ENCODE measurements at regions not wholly inside any gene's neighbourhood (a gene's known extent, or its start where the extent isn't known, plus 50 kb on each side); places are given as distances from the start of the nearest gene placed in this dataset.
A peak's percentile ranks its signal among the peaks of the same experiment; 100 is the strongest.

DNA sequence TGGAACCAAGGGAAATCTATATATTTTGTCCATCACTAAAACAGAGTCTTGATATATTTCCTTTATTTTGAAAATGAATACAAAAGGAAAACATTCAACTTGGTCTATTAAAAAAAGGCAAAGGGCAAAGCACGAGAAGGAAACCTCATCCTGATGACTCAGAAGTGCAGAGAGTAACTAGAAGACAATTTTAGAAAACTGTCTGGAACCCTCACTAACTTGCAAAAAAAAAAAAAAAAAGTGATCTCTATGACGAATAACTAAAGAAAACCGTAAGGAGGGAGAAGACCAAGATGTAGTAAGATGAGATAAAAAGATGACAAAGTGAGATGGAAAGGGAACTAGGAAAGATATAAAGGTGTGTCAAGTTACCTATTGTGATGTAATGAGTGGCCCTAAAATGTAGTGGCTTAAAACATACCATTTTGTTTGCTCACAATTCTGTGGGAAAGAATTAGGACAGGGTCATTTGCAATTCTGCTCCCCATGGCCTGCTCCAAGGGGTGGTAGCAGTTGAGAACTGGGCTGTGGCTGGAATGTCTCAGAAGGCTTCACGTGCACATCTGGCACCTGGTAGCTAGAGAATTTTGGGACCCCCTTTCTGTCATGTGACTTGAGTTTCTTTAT is 303.0 kb downstream of the DYSF start:
- no peaks in the 10 kb centered on the region for H3K9me3 ChIP-seq (replicated peaks; ENCODE audit: control insufficient read depth, insufficient read depth, low read depth, low read length)
- no peak for ATAC-seq
- in situ Hi-C loops (cut with MboI): no loop called here
- no peaks in the 10 kb centered on the region for H3K79me2 ChIP-seq (ENCODE audit: control insufficient read depth, insufficient read depth, low read length)
- no peak for FAIRE-seq
- BruUV-seq (replicated peaks): no TSS peak
- H3K4me3 ChIP-seq: no peak overlapping the region
- TF ChIP-seq, protein P1, sequence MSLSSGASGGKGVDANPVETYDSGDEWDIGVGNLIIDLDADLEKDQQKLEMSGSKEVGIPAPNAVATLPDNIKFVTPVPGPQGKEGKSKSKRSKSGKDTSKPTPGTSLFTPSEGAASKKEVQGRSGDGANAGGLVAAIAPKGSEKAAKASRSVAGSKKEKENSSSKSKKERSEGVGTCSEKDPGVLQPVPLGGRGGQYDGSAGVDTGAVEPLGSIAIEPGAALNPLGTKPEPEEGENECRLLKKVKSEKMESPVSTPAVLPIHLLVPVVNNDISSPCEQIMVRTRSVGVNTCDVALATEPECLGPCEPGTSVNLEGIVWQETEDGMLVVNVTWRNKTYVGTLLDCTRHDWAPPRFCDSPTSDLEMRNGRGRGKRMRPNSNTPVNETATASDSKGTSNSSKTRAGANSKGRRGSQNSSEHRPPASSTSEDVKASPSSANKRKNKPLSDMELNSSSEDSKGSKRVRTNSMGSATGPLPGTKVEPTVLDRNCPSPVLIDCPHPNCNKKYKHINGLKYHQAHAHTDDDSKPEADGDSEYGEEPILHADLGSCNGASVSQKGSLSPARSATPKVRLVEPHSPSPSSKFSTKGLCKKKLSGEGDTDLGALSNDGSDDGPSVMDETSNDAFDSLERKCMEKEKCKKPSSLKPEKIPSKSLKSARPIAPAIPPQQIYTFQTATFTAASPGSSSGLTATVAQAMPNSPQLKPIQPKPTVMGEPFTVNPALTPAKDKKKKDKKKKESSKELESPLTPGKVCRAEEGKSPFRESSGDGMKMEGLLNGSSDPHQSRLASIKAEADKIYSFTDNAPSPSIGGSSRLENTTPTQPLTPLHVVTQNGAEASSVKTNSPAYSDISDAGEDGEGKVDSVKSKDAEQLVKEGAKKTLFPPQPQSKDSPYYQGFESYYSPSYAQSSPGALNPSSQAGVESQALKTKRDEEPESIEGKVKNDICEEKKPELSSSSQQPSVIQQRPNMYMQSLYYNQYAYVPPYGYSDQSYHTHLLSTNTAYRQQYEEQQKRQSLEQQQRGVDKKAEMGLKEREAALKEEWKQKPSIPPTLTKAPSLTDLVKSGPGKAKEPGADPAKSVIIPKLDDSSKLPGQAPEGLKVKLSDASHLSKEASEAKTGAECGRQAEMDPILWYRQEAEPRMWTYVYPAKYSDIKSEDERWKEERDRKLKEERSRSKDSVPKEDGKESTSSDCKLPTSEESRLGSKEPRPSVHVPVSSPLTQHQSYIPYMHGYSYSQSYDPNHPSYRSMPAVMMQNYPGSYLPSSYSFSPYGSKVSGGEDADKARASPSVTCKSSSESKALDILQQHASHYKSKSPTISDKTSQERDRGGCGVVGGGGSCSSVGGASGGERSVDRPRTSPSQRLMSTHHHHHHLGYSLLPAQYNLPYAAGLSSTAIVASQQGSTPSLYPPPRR (CRISPR knock-in tag; IDR thresholded peaks at IDR 0.05; ENCODE audit: borderline replicate concordance): no peak
- TF ChIP-seq, protein P2, sequence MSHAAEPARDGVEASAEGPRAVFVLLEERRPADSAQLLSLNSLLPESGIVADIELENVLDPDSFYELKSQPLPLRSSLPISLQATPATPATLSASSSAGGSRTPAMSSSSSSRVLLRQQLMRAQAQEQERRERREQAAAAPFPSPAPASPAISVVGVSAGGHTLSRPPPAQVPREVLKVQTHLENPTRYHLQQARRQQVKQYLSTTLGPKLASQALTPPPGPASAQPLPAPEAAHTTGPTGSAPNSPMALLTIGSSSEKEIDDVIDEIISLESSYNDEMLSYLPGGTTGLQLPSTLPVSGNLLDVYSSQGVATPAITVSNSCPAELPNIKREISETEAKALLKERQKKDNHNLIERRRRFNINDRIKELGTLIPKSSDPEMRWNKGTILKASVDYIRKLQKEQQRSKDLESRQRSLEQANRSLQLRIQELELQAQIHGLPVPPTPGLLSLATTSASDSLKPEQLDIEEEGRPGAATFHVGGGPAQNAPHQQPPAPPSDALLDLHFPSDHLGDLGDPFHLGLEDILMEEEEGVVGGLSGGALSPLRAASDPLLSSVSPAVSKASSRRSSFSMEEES (CRISPR knock-in tag; IDR thresholded peaks at IDR 0.05): peak; percentile 17; the same call in 1 of the 2 replicates
- ChIA-PET POLR2A (interaction anchor here (0.7 kb wide), 1 partner anchor 10 kb away, joined by 3 read pairs; no protein-coding TSS in a partner anchor), CTCF (ENCODE audit: low intra/inter-chr PET ratio) (no interaction called here)
- no peak overlapping the region for H3K27ac ChIP-seq (ENCODE audit: extremely low read depth, low read depth, low read length)
- no peak overlapping the region for H2AFZ ChIP-seq (ENCODE audit: low read depth, low read length)
- H3K4me1 ChIP-seq (replicated peaks in 1 of 2; ENCODE audit: control insufficient read depth in 2 of 2, insufficient read depth in 2 of 2, low read length in 2 of 2): no peaks in the 10 kb centered on the region
- no peak overlapping the region for H3K9ac ChIP-seq (ENCODE audit: insufficient read depth in 1 of 2, low read depth in 2 of 2, low read length in 2 of 2)
- DNase-seq (ENCODE audit: extremely low read depth in 1 of 4, low spot score in 3 of 4): no peak
- H3K9me1 ChIP-seq (ENCODE audit: control insufficient read depth, insufficient read depth, low read length): no peaks in the 10 kb centered on the region
- 3% methylated on average over 4 of the region's 4 CpGs for WGBS (ENCODE audit: insufficient coverage, low coverage, missing lambda C conversion rate)
- no peaks in the 10 kb centered on the region; the same call in 2 of the 3 replicates for H3K36me3 ChIP-seq (ENCODE audit: control insufficient read depth, insufficient read depth, low read length)
- intact Hi-C loops (cut with micrococcal nuclease): no loop called here
- no peaks in the 10 kb centered on the region for H3K27me3 ChIP-seq (ENCODE audit: control insufficient read depth in 2 of 2, insufficient read depth in 2 of 2, low read length in 2 of 2)
- H4K20me1 ChIP-seq (replicated peaks; ENCODE audit: control insufficient read depth, insufficient read depth, low read length): no peaks in the 10 kb centered on the region
- H3K4me2 ChIP-seq (ENCODE audit: insufficient read depth, low read length): no peak overlapping the region

Measured in K562 (cell line).